ENCODE measurements at regions not wholly inside any gene's neighbourhood (a gene's known extent, or its start where the extent isn't known, plus 50 kb on each side); places are given as distances from the start of the nearest gene placed in this dataset.

DNA sequence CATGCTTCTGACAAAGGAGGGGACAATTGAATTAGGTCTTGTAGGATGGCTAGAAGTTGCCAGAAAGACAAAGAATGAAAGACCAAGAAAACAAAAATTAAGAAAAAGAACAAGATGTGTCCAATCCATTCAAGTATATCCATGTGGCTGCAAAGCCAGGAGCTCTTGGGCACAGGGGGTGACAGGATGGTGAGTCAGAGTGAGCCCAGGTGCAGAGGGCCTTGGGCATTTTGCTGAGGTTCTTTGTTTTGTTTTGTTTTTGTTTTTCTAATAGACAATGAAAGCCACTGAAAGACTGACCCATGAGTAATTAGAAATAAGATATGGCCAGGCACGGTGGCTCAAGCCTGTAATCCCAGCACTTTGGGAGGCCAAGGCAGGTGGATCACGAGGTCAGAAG lies 104.6 kb upstream of the KLHL29 start:
- no peak for TF ChIP-seq ZNF416 (CRISPR knock-in tag; IDR thresholded peaks at IDR 0.05)
- TF ChIP-seq JUN (CRISPR knock-in tag; IDR thresholded peaks at IDR 0.05), result no peak
- TF ChIP-seq, protein P1, sequence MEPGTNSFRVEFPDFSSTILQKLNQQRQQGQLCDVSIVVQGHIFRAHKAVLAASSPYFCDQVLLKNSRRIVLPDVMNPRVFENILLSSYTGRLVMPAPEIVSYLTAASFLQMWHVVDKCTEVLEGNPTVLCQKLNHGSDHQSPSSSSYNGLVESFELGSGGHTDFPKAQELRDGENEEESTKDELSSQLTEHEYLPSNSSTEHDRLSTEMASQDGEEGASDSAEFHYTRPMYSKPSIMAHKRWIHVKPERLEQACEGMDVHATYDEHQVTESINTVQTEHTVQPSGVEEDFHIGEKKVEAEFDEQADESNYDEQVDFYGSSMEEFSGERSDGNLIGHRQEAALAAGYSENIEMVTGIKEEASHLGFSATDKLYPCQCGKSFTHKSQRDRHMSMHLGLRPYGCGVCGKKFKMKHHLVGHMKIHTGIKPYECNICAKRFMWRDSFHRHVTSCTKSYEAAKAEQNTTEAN (CRISPR knock-in tag; IDR thresholded peaks at IDR 0.05), result no peak
- TF ChIP-seq CTCF (IDR thresholded peaks at IDR 0.05), result no peak
- no peak for TF ChIP-seq ERG (CRISPR knock-in tag; IDR thresholded peaks at IDR 0.05)
- TF ChIP-seq ZNF121 (CRISPR knock-in tag; IDR thresholded peaks at IDR 0.05), result no peak
- no peak for TF ChIP-seq KAT7 (CRISPR knock-in tag; IDR thresholded peaks at IDR 0.05; ENCODE audit: borderline replicate concordance)
- no peak for TF ChIP-seq NFYB (CRISPR knock-in tag; conservative IDR thresholded peaks at IDR 0.05; ENCODE audit: low read depth)
- TF ChIP-seq, protein P2, sequence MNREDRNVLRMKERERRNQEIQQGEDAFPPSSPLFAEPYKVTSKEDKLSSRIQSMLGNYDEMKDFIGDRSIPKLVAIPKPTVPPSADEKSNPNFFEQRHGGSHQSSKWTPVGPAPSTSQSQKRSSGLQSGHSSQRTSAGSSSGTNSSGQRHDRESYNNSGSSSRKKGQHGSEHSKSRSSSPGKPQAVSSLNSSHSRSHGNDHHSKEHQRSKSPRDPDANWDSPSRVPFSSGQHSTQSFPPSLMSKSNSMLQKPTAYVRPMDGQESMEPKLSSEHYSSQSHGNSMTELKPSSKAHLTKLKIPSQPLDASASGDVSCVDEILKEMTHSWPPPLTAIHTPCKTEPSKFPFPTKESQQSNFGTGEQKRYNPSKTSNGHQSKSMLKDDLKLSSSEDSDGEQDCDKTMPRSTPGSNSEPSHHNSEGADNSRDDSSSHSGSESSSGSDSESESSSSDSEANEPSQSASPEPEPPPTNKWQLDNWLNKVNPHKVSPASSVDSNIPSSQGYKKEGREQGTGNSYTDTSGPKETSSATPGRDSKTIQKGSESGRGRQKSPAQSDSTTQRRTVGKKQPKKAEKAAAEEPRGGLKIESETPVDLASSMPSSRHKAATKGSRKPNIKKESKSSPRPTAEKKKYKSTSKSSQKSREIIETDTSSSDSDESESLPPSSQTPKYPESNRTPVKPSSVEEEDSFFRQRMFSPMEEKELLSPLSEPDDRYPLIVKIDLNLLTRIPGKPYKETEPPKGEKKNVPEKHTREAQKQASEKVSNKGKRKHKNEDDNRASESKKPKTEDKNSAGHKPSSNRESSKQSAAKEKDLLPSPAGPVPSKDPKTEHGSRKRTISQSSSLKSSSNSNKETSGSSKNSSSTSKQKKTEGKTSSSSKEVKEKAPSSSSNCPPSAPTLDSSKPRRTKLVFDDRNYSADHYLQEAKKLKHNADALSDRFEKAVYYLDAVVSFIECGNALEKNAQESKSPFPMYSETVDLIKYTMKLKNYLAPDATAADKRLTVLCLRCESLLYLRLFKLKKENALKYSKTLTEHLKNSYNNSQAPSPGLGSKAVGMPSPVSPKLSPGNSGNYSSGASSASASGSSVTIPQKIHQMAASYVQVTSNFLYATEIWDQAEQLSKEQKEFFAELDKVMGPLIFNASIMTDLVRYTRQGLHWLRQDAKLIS (CRISPR knock-in tag; IDR thresholded peaks at IDR 0.05; ENCODE audit: borderline replicate concordance), result no peak
- no peak for TF ChIP-seq TEAD4 (CRISPR knock-in tag; IDR thresholded peaks at IDR 0.05)

All from WTC11 (cell line).